ENCODE measurements at regions not wholly inside any gene's neighbourhood (a gene's known extent, or its start where the extent isn't known, plus 50 kb on each side); places are given as distances from the start of the nearest gene placed in this dataset.

DNA sequence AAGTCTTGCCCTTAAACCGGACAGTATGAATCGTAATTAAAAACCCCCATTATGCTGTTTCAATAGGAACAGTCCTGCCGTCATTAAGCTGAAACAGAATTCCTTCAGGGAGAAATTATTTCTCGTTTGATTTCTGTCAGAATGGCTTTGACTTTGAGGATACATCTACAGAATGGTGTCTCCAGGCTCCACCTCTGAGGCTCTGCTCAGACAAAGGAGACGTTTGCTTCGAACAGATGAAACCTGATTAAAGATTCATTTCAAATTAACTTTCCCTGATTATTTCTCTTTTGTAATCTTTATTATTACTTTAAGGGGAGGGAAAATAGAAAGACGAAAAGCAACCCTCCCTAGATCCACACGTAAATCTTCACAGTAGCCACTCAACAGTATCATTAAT, 106.9 kb downstream of the TMEM114 start:
- Mint-ChIP-seq H3K4me3 (no peak overlapping the region), H3K4me1 (ENCODE audit: low read depth in 2 of 2) (no peaks in the 10 kb centered on the region), H3K9me3 (peaks cover 6 to 7% of the 10 kb centered on the region in 2 donors), H3K36me3 (ENCODE audit: insufficient read depth) (no peaks in the 10 kb centered on the region), H3K27ac (no peak overlapping the region), H3K27me3 (peaks cover 0 to 5% of the 10 kb centered on the region in 2 donors)
- DNase-seq (no peak), ATAC-seq (replicated peaks) (no peak)

DNA sequence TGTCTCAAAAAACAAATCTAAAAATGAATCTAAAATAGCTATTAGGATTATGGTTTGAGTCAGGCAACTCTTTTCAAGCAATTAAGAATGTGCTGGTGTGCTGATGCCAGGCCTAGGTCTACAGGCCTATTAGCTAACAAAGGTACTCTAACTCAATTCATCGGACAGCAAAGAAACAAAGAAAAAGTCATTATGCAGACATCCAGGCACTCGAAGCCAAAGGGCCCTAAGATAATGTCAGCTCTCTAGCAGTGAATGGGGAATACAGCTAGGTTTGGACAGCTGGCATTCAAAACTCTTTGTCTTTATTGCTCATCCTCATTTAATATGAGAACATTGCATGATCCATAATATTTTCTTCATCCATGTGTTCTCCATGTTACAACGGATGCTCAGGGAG, 108.5 kb downstream of the TMEM114 start:
- no peak overlapping the region for H3K27ac Mint-ChIP-seq
- no peak for DNase-seq
- H3K4me1 Mint-ChIP-seq (ENCODE audit: low read depth in 2 of 2): no peaks in the 10 kb centered on the region
- H3K4me3 Mint-ChIP-seq: no peak overlapping the region
- H3K9me3 Mint-ChIP-seq: peaks cover 6% of the 10 kb centered on the region in 2 donors
- no peak for ATAC-seq (replicated peaks)
- H3K27me3 Mint-ChIP-seq: peaks cover 0 to 5% of the 10 kb centered on the region in 2 donors
- no peaks in the 10 kb centered on the region for H3K36me3 Mint-ChIP-seq (ENCODE audit: insufficient read depth)

DNA sequence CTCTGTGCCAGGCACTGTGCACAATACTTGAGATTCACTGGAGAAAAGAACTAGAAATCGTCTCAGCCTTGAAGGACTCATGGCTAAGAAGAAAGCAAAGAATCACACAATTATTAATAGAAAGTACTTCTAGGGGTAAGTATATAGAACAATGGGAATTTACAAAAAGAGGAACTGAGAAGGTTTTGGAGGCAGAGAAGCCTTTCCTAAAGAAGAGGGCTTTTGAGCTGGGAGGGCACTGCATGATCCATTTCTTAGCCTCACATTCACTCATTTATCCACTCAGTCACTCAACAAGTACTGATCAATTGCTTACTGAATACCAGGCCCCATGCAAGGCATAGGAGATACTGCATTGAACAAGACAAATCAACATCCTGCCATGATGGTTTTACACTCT, 113.5 kb downstream of the TMEM114 start:
- no peaks in the 10 kb centered on the region for H3K4me1 Mint-ChIP-seq (ENCODE audit: low read depth in 2 of 2)
- no peaks in the 10 kb centered on the region for H3K36me3 Mint-ChIP-seq (ENCODE audit: insufficient read depth)
- no peak for DNase-seq
- H3K4me3 Mint-ChIP-seq: no peak overlapping the region
- no peaks in the 10 kb centered on the region for H3K27me3 Mint-ChIP-seq
- H3K27ac Mint-ChIP-seq: no peak overlapping the region
- no peak for ATAC-seq (replicated peaks)
- peaks cover 0 to 2% of the 10 kb centered on the region in 2 donors for H3K9me3 Mint-ChIP-seq

DNA sequence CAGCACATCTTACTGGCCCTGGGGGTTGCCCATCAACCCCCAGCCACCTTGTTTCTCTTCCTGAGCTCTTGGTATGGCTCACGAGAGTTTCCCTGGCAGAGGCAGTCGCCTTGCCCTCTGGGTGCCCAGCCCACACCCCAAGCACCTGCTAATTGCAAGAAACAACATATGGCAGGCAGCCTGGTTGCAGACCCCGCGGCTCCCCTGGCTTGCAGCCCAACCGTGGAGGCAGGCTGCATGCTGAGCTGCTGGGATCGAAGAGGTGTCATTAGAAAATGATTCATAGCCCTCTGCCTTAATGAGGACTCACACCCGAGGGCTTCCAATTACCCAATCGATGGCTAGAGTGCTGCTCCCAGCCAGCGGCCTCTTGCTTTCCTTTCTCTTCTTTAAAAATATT, 115.7 kb downstream of the TMEM114 start:
- Mint-ChIP-seq H3K27me3 (no peaks in the 10 kb centered on the region), H3K9me3 (peaks cover 0 to 2% of the 10 kb centered on the region in 2 donors), H3K4me1 (ENCODE audit: low read depth in 2 of 2) (no peaks in the 10 kb centered on the region), H3K36me3 (ENCODE audit: insufficient read depth) (no peaks in the 10 kb centered on the region), H3K4me3 (no peak overlapping the region), H3K27ac (no peak overlapping the region)
- no peak for DNase-seq
- no peak for ATAC-seq (replicated peaks)

DNA sequence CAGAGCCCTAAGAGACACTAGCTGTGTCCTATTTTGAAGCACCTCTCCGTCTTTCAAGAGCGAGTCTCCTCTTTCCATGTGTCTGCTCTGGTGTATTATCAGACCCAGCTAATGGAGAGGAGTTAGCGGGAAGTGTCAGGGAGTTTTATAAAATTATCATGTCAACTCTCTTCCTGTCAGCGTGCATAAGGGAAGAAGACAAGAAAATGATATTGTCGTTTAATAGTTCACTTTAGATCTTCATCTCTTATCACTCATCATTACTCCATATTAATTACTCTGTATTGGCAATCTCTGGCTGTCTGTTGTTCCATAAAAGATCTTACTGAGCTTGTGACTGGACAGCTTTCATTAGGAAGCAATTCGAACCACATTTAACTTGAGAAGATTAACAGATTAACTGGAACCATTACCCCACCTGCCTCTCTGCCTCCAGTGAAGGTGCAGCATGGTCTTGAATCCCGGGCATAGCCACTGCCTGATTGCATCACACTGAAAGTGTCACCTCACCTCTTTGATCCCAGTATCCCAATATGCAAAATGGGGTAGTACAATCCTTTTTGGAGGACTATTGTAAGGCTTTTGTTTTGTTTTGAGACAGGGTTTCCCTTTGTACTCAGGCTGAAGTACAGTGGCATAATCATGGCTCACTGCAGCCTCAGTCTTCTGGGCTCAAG, 121.1 kb downstream of the TMEM114 start:
- Mint-ChIP-seq H3K4me1 (ENCODE audit: low read depth in 2 of 2) (no peaks in the 10 kb centered on the region), H3K36me3 (ENCODE audit: insufficient read depth) (no peaks in the 10 kb centered on the region), H3K27ac (no peak overlapping the region), H3K9me3 (peaks cover 2 to 6% of the 10 kb centered on the region in 2 donors), H3K4me3 (no peak overlapping the region), H3K27me3 (peaks cover 4 to 9% of the 10 kb centered on the region in 2 donors)
- ATAC-seq (replicated peaks) (no peak), DNase-seq (no peak)

DNA sequence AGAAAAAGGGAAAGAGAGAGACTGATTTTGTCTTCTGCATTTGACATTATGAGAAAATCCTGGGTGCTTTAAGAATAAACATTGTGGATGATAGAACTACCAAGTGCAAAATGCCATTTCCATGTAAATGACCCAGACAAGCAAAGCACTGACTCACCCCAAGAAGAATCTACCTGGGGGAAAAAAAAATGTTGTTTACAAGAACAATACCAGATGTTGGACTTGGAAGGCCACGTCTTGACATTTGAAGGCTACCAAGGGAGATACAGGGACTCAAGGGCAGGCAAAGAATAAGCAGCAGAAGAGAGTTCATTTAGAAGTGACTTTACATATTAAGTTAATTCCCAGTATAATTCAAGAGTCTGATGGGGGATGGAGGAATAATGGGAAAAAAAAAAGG, 125.3 kb downstream of the TMEM114 start:
- H3K36me3 Mint-ChIP-seq (ENCODE audit: insufficient read depth): no peaks in the 10 kb centered on the region
- no peak for ATAC-seq (replicated peaks)

DNA sequence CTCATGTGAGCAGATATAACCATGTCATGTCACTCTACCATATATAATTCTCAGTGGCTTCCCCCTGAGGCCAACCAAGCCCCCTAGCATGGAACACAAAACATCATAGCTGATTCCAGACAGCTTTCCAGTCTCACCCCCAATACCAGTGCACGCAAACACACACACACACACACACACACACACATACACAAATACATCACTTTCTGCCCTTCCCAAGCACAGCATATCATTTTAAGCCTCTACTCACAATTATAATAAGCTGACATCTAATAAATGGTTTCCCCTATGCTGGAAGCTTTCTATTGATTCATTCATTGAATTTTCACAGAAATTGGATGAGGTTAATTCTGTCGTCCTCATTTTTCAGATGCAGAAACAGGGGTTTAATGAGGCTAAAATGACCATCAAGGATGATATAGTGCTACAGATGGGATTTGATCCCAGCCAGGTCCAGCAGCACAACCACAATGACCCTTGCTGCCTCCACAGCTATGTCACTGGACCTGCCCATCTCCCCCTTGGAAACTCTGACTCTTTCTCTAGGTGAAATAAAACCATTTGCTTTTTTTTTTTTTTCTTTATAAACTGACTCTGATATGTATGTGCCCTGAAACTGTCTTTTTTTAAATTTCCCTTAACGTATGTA, 131.1 kb downstream of the TMEM114 start:
- peaks cover 0 to 3% of the 10 kb centered on the region in 2 donors for H3K9me3 Mint-ChIP-seq
- no peaks in the 10 kb centered on the region for H3K4me1 Mint-ChIP-seq (ENCODE audit: low read depth in 2 of 2)
- no peak overlapping the region for H3K27ac Mint-ChIP-seq
- no peak overlapping the region for H3K4me3 Mint-ChIP-seq
- H3K36me3 Mint-ChIP-seq (ENCODE audit: insufficient read depth): no peaks in the 10 kb centered on the region
- no peak for ATAC-seq (replicated peaks)
- peaks cover 6 to 9% of the 10 kb centered on the region in 2 donors for H3K27me3 Mint-ChIP-seq
- DNase-seq: no peak

More for the DNA sequence above, 125.3 kb downstream of the TMEM114 start:
- Mint-ChIP-seq H3K4me3 (no peak overlapping the region), H3K27ac (no peak overlapping the region), H3K9me3 (peaks cover 5 to 6% of the 10 kb centered on the region in 2 donors), H3K4me1 (ENCODE audit: low read depth in 2 of 2) (no peaks in the 10 kb centered on the region), H3K27me3 (peaks cover 9 to 18% of the 10 kb centered on the region in 2 donors)
- no peak for DNase-seq

DNA sequence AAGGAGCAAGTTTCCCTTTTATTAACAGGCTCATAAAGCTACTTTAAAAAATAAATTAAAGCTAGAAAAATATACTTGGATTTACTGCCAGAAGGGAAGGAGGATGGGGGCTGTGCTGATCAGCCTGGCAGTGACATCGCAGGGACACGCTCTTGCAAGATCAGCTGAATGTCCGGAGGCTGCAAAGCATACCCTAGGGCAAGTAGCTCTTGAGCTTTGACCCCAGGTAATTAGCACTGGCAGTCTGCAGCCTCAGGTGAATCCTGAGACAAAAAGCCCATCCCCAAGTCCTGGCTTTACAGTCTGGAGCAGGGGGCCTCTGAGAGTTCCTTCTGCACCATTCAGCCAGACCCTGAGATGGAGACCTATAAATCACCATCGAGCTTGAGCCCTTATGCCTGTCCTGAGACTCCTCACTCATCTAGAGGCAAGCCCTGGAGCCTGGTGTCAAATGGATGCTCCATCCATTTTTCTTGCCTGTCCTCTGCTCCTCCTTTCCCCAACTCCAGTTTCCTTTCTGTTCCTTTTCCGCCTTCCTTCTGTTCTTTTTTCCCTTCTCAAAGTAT, 131.7 kb downstream of the TMEM114 start:
- ATAC-seq (replicated peaks) (no peak), DNase-seq (no peak)
- peaks cover 5 to 8% of the 10 kb centered on the region in 2 donors for H3K27me3 Mint-ChIP-seq
- peaks cover 0 to 3% of the 10 kb centered on the region in 2 donors for H3K9me3 Mint-ChIP-seq
- no peaks in the 10 kb centered on the region for H3K4me1 Mint-ChIP-seq (ENCODE audit: low read depth in 2 of 2)
- no peak overlapping the region for H3K27ac Mint-ChIP-seq
- H3K36me3 Mint-ChIP-seq (ENCODE audit: insufficient read depth): no peaks in the 10 kb centered on the region
- no peak overlapping the region for H3K4me3 Mint-ChIP-seq

DNA sequence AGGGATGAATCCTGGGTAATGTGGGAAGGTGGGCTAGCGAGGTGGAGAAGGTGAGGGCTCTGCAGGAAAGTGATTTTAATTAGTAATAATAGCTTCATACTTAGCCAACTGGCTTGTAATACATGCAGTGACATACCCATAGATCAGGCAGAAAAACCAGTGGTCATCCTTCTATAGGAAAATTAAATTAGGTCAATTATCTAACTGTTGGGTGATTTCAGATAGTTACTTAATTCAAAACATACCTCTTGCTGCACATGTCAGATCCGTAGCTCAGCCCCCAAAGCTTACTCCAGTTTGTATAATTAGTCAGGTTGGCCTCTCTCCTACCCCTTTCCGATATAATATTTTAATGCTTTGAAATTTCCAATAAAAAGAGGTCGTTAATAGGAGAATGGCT, 137.0 kb downstream of the TMEM114 start:
- no peak overlapping the region for H3K4me3 Mint-ChIP-seq
- no peak for ATAC-seq (replicated peaks)
- no peaks in the 10 kb centered on the region for H3K9me3 Mint-ChIP-seq
- no peaks in the 10 kb centered on the region for H3K36me3 Mint-ChIP-seq (ENCODE audit: insufficient read depth)
- no peak for DNase-seq
- H3K27me3 Mint-ChIP-seq: no peaks in the 10 kb centered on the region
- H3K4me1 Mint-ChIP-seq (ENCODE audit: low read depth in 2 of 2): no peaks in the 10 kb centered on the region
- no peak overlapping the region for H3K27ac Mint-ChIP-seq

DNA sequence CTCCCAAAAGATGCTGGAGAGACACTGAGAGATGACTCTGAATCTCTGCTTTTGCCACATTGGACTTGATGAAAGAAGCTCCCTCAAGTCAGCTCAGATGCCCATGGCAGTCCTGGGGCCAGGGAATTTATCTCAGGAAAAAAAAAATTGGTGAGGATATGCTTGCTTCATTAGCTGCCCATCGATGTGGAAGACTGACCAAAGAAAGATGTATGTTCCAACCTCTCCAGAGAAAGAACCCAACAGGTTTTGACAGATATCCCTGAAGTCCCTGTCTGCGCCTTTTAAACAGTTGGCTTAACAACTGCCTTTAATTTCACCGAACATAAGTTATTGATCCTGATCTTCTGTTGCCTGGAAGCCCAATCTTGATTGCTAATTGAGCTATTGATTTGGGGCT, 137.4 kb downstream of the TMEM114 start:
- peaks cover 0 to 2% of the 10 kb centered on the region in 2 donors for H3K9me3 Mint-ChIP-seq
- no peak overlapping the region for H3K27ac Mint-ChIP-seq
- DNase-seq (no peak), ATAC-seq (replicated peaks) (no peak)
- H3K36me3 Mint-ChIP-seq (ENCODE audit: insufficient read depth): no peaks in the 10 kb centered on the region
- no peaks in the 10 kb centered on the region for H3K4me1 Mint-ChIP-seq (ENCODE audit: low read depth in 2 of 2)
- no peak overlapping the region for H3K4me3 Mint-ChIP-seq
- no peaks in the 10 kb centered on the region for H3K27me3 Mint-ChIP-seq

DNA sequence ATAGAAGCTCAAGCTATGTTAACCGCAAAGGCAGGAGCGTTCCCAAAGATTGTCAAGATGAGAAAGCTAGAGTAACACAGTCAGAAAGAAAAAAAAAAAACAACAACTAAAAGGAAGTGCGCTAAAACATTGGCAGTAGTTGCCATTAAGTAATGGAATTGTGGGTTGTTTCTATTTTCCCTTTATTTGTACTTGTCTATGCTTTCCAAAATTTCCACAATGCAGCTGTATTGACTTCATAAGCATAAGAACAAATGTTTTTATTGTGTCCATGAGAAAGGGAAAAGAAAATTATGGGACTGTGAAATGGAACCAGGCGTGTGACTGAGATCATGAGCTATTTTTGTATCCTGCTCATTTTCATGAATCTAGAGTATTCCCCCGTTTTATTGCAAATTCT, 153.4 kb downstream of the TMEM114 start:
- no peaks in the 10 kb centered on the region for H3K4me1 Mint-ChIP-seq (ENCODE audit: low read depth in 2 of 2)
- DNase-seq (no peak), ATAC-seq (replicated peaks) (no peak)
- no peak overlapping the region for H3K27ac Mint-ChIP-seq
- H3K27me3 Mint-ChIP-seq: peaks cover 5 to 8% of the 10 kb centered on the region in 2 donors
- H3K36me3 Mint-ChIP-seq (ENCODE audit: insufficient read depth): no peaks in the 10 kb centered on the region
- peaks cover 5 to 14% of the 10 kb centered on the region in 2 donors for H3K9me3 Mint-ChIP-seq
- H3K4me3 Mint-ChIP-seq: no peak overlapping the region

DNA sequence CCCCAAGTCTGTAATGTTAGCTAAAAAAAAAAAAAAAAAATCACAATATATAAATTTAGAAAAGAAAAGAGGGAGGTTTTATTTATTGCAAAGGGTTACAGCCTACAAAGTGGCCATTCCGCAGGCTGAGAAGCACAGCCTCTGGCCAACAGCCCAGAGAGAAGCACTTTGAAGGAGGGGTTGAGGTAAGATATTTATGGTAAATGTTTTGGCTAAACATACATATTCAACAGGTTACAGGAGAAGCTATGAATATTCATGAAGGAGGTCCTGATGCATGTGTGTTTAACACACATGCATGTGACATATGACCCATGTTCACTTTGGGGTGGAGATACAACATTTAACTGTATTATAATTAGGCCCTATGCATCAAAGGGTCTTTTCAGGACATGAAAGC, 158.5 kb downstream of the TMEM114 start:
- Mint-ChIP-seq H3K4me1 (ENCODE audit: low read depth in 2 of 2) (no peaks in the 10 kb centered on the region), H3K9me3 (peaks cover 6 to 15% of the 10 kb centered on the region in 2 donors), H3K36me3 (ENCODE audit: insufficient read depth) (no peaks in the 10 kb centered on the region), H3K4me3 (no peak overlapping the region), H3K27ac (no peak overlapping the region), H3K27me3 (no peaks in the 10 kb centered on the region)
- ATAC-seq (replicated peaks) (no peak), DNase-seq (no peak)

DNA sequence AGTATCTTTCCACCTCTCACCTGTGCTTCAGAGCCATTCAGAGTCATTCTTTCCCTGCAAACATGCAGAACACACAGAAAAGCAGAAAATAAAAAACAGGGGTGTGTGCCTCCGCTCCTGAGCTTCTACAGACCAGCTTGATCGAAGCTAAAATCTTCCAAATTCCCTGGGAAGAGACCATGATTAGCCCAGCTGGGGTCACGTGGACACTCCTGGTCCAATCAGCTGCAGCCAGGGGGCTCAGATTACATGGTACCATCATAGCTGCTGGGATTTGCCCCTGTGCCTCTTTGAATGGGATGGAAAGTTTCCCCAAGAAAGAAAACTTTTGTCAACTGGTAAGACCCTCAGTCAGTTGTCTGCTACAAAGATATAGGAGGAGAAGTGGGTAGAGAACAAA, 159.9 kb downstream of the TMEM114 start:
- no peak overlapping the region for H3K27ac Mint-ChIP-seq
- no peaks in the 10 kb centered on the region for H3K4me1 Mint-ChIP-seq (ENCODE audit: low read depth in 2 of 2)
- H3K36me3 Mint-ChIP-seq (ENCODE audit: insufficient read depth): no peaks in the 10 kb centered on the region
- no peaks in the 10 kb centered on the region for H3K27me3 Mint-ChIP-seq
- H3K9me3 Mint-ChIP-seq: peaks cover 6 to 15% of the 10 kb centered on the region in 2 donors
- DNase-seq (no peak), ATAC-seq (replicated peaks) (no peak)
- no peak overlapping the region for H3K4me3 Mint-ChIP-seq

DNA sequence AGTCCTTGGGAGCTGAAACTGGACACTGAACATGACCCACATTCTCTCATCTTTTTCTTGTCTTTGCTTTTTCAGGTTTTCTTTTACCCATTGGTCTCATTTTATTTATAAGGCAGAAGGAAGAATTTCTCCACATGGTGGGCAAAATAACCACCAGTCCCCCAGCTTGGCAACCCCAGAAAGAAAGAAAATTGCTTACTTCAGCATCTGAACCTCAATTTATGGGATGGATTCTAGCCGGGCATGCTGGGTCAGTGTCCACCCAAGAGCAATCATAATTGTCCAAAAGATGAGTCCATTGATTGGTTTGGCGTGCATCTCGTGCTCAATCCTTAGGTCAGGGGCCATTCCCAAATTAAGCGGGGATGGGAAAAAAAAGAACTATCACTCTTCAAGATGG, 163.7 kb downstream of the TMEM114 start:
- DNase-seq: no peak
- H3K27me3 Mint-ChIP-seq: no peaks in the 10 kb centered on the region
- no peak overlapping the region for H3K4me3 Mint-ChIP-seq
- H3K27ac Mint-ChIP-seq: no peak overlapping the region
- H3K36me3 Mint-ChIP-seq (ENCODE audit: insufficient read depth): no peaks in the 10 kb centered on the region
- peaks cover 0 to 10% of the 10 kb centered on the region in 2 donors for H3K9me3 Mint-ChIP-seq
- no peaks in the 10 kb centered on the region for H3K4me1 Mint-ChIP-seq (ENCODE audit: low read depth in 2 of 2)
- no peak for ATAC-seq (replicated peaks)

Measured in effector memory CD8-positive, alpha-beta T cell (primary cell).